ENCODE measurements at regions not wholly inside any gene's neighbourhood (a gene's known extent, or its start where the extent isn't known, plus 50 kb on each side); places are given as distances from the start of the nearest gene placed in this dataset.

DNA sequence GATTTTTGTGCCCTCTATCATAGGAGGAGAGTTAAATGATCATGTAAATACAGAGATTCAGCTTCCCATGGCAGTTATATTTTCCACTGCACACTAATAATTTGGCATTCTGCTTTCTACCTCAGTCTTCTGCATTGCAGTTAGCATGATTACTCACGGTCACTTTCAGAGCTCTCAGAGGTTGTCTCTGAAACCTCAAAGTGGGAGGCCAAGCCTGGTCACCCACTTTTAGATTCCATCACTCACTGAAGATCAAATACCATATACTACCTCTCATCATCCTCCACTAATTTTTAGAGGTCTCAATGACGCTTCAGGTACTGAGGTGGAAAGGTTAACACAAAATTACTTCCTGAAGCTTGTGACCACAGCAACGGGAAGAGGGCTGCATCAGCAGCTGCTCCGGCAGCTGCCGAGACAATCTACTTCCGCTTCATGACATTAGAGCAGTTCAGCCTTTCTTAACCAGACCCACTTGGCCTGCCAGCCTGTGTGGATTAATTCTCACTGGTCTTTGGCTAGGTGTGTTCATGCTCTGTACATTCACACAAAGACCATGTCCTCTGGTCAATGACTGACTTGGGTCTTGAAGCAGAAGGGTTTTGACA, 416.4 kb upstream of the PDZRN3 start:
- TF ChIP-seq POLR2A (IDR thresholded peaks at IDR 0.05) = no peak
- no peak for TF ChIP-seq POLR2AphosphoS5 (IDR thresholded peaks at IDR 0.05)
- TF ChIP-seq, protein P1, sequence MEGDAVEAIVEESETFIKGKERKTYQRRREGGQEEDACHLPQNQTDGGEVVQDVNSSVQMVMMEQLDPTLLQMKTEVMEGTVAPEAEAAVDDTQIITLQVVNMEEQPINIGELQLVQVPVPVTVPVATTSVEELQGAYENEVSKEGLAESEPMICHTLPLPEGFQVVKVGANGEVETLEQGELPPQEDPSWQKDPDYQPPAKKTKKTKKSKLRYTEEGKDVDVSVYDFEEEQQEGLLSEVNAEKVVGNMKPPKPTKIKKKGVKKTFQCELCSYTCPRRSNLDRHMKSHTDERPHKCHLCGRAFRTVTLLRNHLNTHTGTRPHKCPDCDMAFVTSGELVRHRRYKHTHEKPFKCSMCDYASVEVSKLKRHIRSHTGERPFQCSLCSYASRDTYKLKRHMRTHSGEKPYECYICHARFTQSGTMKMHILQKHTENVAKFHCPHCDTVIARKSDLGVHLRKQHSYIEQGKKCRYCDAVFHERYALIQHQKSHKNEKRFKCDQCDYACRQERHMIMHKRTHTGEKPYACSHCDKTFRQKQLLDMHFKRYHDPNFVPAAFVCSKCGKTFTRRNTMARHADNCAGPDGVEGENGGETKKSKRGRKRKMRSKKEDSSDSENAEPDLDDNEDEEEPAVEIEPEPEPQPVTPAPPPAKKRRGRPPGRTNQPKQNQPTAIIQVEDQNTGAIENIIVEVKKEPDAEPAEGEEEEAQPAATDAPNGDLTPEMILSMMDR (IDR thresholded peaks at IDR 0.05) = no peak

Measured in breast epithelium (tissue), 3 donors.